H1 (cell line): ENCODE measurements at regions not wholly inside any gene's neighbourhood (a gene's known extent, or its start where the extent isn't known, plus 50 kb on each side); places are given as distances from the start of the nearest gene placed in this dataset.

Experiments
- CTCF ChIA-PET: fragments of 300-600 bp; sonication (Branson Sonifier 250); formaldehyde crosslinking; loops from one replicate; lab custom pipeline; 2021; ENCODE audit not compliant: partially characterized antibody; lab: Charles Lee
- POLR2A ChIA-PET: fragments of 300-600 bp; sonication (Branson Sonifier 250); formaldehyde crosslinking; loops from one replicate; lab custom pipeline; 2021; ENCODE audit warnings: inconsistent platforms; ENCODE audit not compliant: partially characterized antibody; lab: Charles Lee
- DNase-seq, 2 experiments: peaks; one replicate each; pipeline versions ENCODE4 v3.0.0 to v3.0.0-alpha.2; 2010 to 2022; ENCODE audit warnings: low spot score in 2 of 2, low read depth in 1 of 2, mixed read lengths in 1 of 2
- FAIRE-seq: peaks from 2 replicates; lab custom pipeline; 2011; peaks lifted over from hg19 to GRCh38; lab: Jason Lieb, UNC
- H2AFZ ChIP-seq: 2 replicates; pipeline ENCODE4 v1.8.1; 2012; ENCODE audit warnings: low read length, inconsistent platforms
- H2AK5ac ChIP-seq: 2 replicates; pipeline ENCODE4 v1.6.1; 2013; ENCODE audit warnings: low read depth, low read length
- H2BK120ac ChIP-seq: replicated peaks from 2 replicates; pipeline ENCODE3; 2013; ENCODE audit warnings: low read depth, low read length, inconsistent platforms
- H2BK12ac ChIP-seq: 2 replicates; pipeline ENCODE4 v1.6.1; 2013; ENCODE audit warnings: low read depth, low read length
- H2BK15ac ChIP-seq: 2 replicates; pipeline ENCODE4 v1.6.1; 2013; ENCODE audit warnings: low read length
- H2BK20ac ChIP-seq: 2 replicates; pipeline ENCODE4 v1.6.1; 2013; ENCODE audit warnings: low read length
- H2BK5ac ChIP-seq: 2 replicates; pipeline ENCODE4 v1.6.1; 2013; ENCODE audit warnings: low read depth, low read length
- H3K14ac ChIP-seq: 2 replicates; pipeline ENCODE4 v1.6.1; 2013; ENCODE audit warnings: inconsistent platforms; ENCODE audit not compliant: insufficient read length
- H3K18ac ChIP-seq: 2 replicates; pipeline ENCODE4 v1.6.1; 2013; ENCODE audit warnings: low read length; ENCODE audit errors: extremely low read depth
- H3K23ac ChIP-seq: 2 replicates; pipeline ENCODE4 v1.6.1; 2013; ENCODE audit warnings: inconsistent platforms; ENCODE audit not compliant: insufficient read length
- H3K23me2 ChIP-seq: 2 replicates; pipeline ENCODE4 v1.6.1; 2013; ENCODE audit warnings: low read depth, low read length
- H3K27ac ChIP-seq: 2 replicates; pipeline ENCODE4 v1.6.1; 2011; ENCODE audit warnings: low read depth, low read length, inconsistent platforms
- H3K27me3 ChIP-seq, 4 experiments: replicated peaks in 1 of 4; 1 replicate in 1 of 4; 2 replicates in 3 of 4; pipeline versions ENCODE4 v1.6.1 to v1.8.1; 2011 to 2013; ENCODE audit warnings: low read length in 3 of 4, mild to moderate bottlenecking in 3 of 4, inconsistent platforms in 2 of 4, mixed read lengths in 2 of 4, moderate library complexity in 1 of 4; ENCODE audit not compliant: control insufficient read depth in 3 of 4, insufficient read depth in 3 of 4; ENCODE audit errors: extremely low read depth in 1 of 4
- H3K36me3 ChIP-seq, 4 experiments: 2 replicates each; pipeline versions ENCODE4 v1.6.1 to v1.8.1; 2011 to 2013; ENCODE audit warnings: mild to moderate bottlenecking in 4 of 4, low read length in 3 of 4, moderate library complexity in 2 of 4, control low read depth in 1 of 4, inconsistent platforms in 1 of 4; ENCODE audit not compliant: insufficient read depth in 4 of 4, control insufficient read depth in 2 of 4
- H3K4ac ChIP-seq: replicated peaks from 2 replicates; pipeline ENCODE3; 2013; ENCODE audit warnings: low read length, low read depth, mixed read lengths, inconsistent platforms; ENCODE audit not compliant: insufficient read length
- H3K4me1 ChIP-seq, 4 experiments: replicated peaks in 1 of 4; 1 replicate in 1 of 4; 2 replicates in 3 of 4; pipeline versions ENCODE4 v1.6.1 to v1.8.1; 2011 to 2013; ENCODE audit warnings: low read length in 3 of 4, inconsistent platforms in 2 of 4, mixed read lengths in 1 of 4; ENCODE audit not compliant: insufficient read depth in 4 of 4, control insufficient read depth in 3 of 4
- H3K4me2 ChIP-seq, 2 experiments: 2 replicates each; pipeline versions ENCODE4 v1.6.1 to v1.8.1; 2011 to 2013; ENCODE audit warnings: low read depth in 2 of 2, low read length in 2 of 2, control low read depth in 1 of 2, inconsistent platforms in 1 of 2, mild to moderate bottlenecking in 1 of 2; ENCODE audit not compliant: insufficient read depth in 1 of 2
- H3K4me3 ChIP-seq, 4 experiments: fragments of 200-600, 300-600 bp in 1 of 4; sonication (generic), shearing (Covaris generic), sonication (Bioruptor Twin) in 1 of 4; 2 replicates each; pipeline versions ENCODE4 v1.5.1 to v1.8.1; 2011 to 2016; ENCODE audit warnings: low read length in 4 of 4, low read depth in 3 of 4, control low read depth in 2 of 4, inconsistent platforms in 2 of 4, mild to moderate bottlenecking in 2 of 4, mixed read lengths in 1 of 4, moderate library complexity in 1 of 4; ENCODE audit not compliant: insufficient read depth in 2 of 4; ENCODE audit errors: extremely low read depth in 1 of 4
- H3K56ac ChIP-seq: replicated peaks from 2 replicates; pipeline ENCODE3; 2013; ENCODE audit warnings: low read depth, mild to moderate bottlenecking, mixed read lengths, low read length, inconsistent platforms; ENCODE audit not compliant: insufficient read length
- H3K79me1 ChIP-seq: 2 replicates; pipeline ENCODE4 v1.6.1; 2013; ENCODE audit warnings: low read depth, low read length, control low read depth
- H3K79me2 ChIP-seq, 2 experiments: 2 replicates each; pipeline versions ENCODE4 v1.6.1 to v1.8.1; 2012 to 2013; ENCODE audit warnings: low read length in 2 of 2, mild to moderate bottlenecking in 2 of 2, inconsistent platforms in 1 of 2; ENCODE audit not compliant: insufficient read depth in 2 of 2, control insufficient read depth in 1 of 2
- H3K9ac ChIP-seq, 4 experiments: replicated peaks in 1 of 4; 1 replicate in 1 of 4; 2 replicates in 3 of 4; pipeline versions ENCODE4 v1.6.1 to v1.8.1; 2011 to 2013; ENCODE audit warnings: low read depth in 3 of 4, low read length in 3 of 4, control low read depth in 2 of 4, mild to moderate bottlenecking in 2 of 4, moderate library complexity in 2 of 4, inconsistent platforms in 1 of 4; ENCODE audit errors: extremely low read depth in 1 of 4
- H3K9me3 ChIP-seq, 2 experiments: 2 replicates each; pipeline versions ENCODE4 v1.6.1 to v1.8.1; 2012 to 2013; ENCODE audit warnings: mild to moderate bottlenecking in 2 of 2, moderate library complexity in 2 of 2, control low read depth in 1 of 2, inconsistent platforms in 1 of 2, low read depth in 1 of 2, low read length in 1 of 2, mixed read lengths in 1 of 2; ENCODE audit not compliant: insufficient read depth in 2 of 2
- H4K20me1 ChIP-seq, 2 experiments: replicated peaks in 1 of 2; 2 replicates each; pipeline versions ENCODE3 to v1.8.1; 2011 to 2013; ENCODE audit warnings: inconsistent platforms in 2 of 2, low read length in 2 of 2, mild to moderate bottlenecking in 1 of 2; ENCODE audit not compliant: insufficient read depth in 2 of 2, control insufficient read depth in 1 of 2
- H4K5ac ChIP-seq: 2 replicates; pipeline ENCODE4 v1.6.1; 2013; ENCODE audit warnings: low read length, low read depth, mixed read lengths, inconsistent platforms; ENCODE audit not compliant: insufficient read length
- H4K8ac ChIP-seq: 2 replicates; pipeline ENCODE4 v1.8.0; 2013; ENCODE audit warnings: mild to moderate bottlenecking, moderate library complexity, low read length, inconsistent platforms; ENCODE audit not compliant: insufficient read depth; ENCODE audit errors: extremely low read depth
- H4K91ac ChIP-seq: replicated peaks from 2 replicates; pipeline ENCODE3; 2013; ENCODE audit warnings: low read length, mixed read lengths, inconsistent platforms; ENCODE audit not compliant: insufficient read length
- CBX5 ChIP-seq: fragments of 300-800, 300-1000 bp; sonication (generic); IDR thresholded peaks from 2 replicates; pipeline ENCODE4 v1.7.1; 2016; ENCODE audit warnings: antibody characterized with exemption, low read length, low read depth
- SAP30 ChIP-seq: fragments of 300-600 bp; sonication (generic); IDR thresholded peaks from 2 replicates; pipeline ENCODE4 v1.7.1; 2012; ENCODE audit warnings: low read length, moderate library complexity, mild to moderate bottlenecking, inconsistent platforms; ENCODE audit not compliant: insufficient read depth, insufficient replicate concordance
- SUZ12 ChIP-seq: fragments of 200-600 bp; sonication (generic); IDR thresholded peaks from 2 replicates; pipeline ENCODE4 v1.6.1; 2012; ENCODE audit warnings: mild to moderate bottlenecking, inconsistent platforms, low read length, moderate library complexity, mixed read lengths
- WGBS, 2 experiments: shearing (Covaris generic) in 1 of 2; methylation state at CpG; one replicate each; pipeline versions ENCODE4 v1.1.6 to v1.1.7; 2013 to 2015; ENCODE audit warnings: low lambda C conversion rate in 2 of 2, mixed read lengths in 2 of 2, inconsistent platforms in 1 of 2, low coverage in 1 of 2, missing lambda C conversion rate in 1 of 2; ENCODE audit not compliant: insufficient replicate concordance in 2 of 2, insufficient coverage in 1 of 2, insufficient read length in 1 of 2; ENCODE audit errors: extremely low coverage in 1 of 2, missing lambda C conversion rate in 1 of 2; 5-methylcytosine and 5-hydroxymethylcytosine counted together

DNA sequence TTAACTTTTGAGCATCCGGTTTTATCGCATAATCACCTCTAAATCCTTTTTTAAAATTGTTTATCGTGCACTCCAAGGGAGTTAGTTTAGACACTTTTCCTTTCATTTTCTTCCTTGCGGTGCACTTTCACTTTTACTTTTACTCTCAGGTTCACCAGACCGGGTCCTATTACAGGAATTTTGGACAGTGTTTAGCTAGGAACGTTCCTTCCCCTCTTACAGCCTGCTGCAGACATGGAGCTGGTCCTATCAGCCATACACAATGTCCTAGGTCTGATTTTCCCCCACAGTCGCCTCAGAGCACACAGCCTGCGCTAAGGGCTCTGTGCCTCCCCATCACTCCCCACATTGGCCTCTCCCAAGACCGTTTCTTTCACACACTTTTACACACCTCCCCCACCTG is 103.9 kb downstream of the ALG10 start:
- peaks cover 51 to 63% of the 10 kb centered on the region in 2 experiments for H3K9me3 ChIP-seq
- H2BK20ac ChIP-seq: no peak overlapping the region
- H3K4me1 ChIP-seq: no peaks in the 10 kb centered on the region
- H3K27me3 ChIP-seq: no peaks in the 10 kb centered on the region
- H3K4me3 ChIP-seq: no peak overlapping the region
- H3K9ac ChIP-seq: no peak overlapping the region
- TF ChIP-seq SUZ12: no peak
- TF ChIP-seq CBX5: no peak
- TF ChIP-seq SAP30: no peak
- TF ChIP-seq, all 59 proteins: peak for 0
- H3K79me2 ChIP-seq: no peaks in the 10 kb centered on the region
- DNase-seq (no peak), FAIRE-seq (no peak)
- WGBS, 2 experiments: 82% methylated on average over 9 of the region's 9 CpGs; no CpG with 5 or more reads in 1 of the 2 experiments
- H2BK5ac ChIP-seq: no peak overlapping the region
- no peaks in the 10 kb centered on the region for H4K20me1 ChIP-seq
- H3K27ac ChIP-seq: no peak overlapping the region
- H2BK15ac ChIP-seq: no peak overlapping the region
- H3K14ac ChIP-seq: no peak overlapping the region
- no peak overlapping the region for H3K4me2 ChIP-seq
- no peak overlapping the region for H2AFZ ChIP-seq
- H3K4ac ChIP-seq: no peak overlapping the region
- no peak overlapping the region for H4K5ac ChIP-seq
- CTCF ChIA-PET: no interaction called here
- H2BK12ac ChIP-seq: no peak overlapping the region
- POLR2A ChIA-PET: no interaction called here
- no peaks in the 10 kb centered on the region for H3K36me3 ChIP-seq
- H3K56ac ChIP-seq: no peak overlapping the region
- no peak overlapping the region for H2BK120ac ChIP-seq
- H3K79me1 ChIP-seq: no peaks in the 10 kb centered on the region
- no peak overlapping the region for H4K91ac ChIP-seq
- H3K23me2 ChIP-seq: no peaks in the 10 kb centered on the region
- H2AK5ac ChIP-seq: no peak overlapping the region
- no peak overlapping the region for H3K18ac ChIP-seq
- no peak overlapping the region for H4K8ac ChIP-seq
- H3K23ac ChIP-seq: no peak overlapping the region
